ENCODE measurements at regions not wholly inside any gene's neighbourhood (a gene's known extent, or its start where the extent isn't known, plus 50 kb on each side); places are given as distances from the start of the nearest gene placed in this dataset.
"Not testable (repeated sequence)": the region's sequence is repeated elsewhere in the genome, so short reads cannot be mapped to it uniquely, and the experiment has no call there.

GRCh38 chr1:30099587-30100523 is 623.5 kb downstream of the MATN1 start:
- Histone ChIP-seq H3K9ac (ENCODE audit: insufficient read depth in 1 of 2, low read length in 2 of 2) (no peak overlapping the region), H3K4me3 (no peak overlapping the region), H3K27me3 (ENCODE audit: control insufficient read depth in 3 of 3, insufficient read depth in 3 of 3, low read length in 2 of 3) (peaks cover 0 to 19% (median 0%) of the 10 kb centered on the region in 3 donors), H3K9me3 (ENCODE audit: control insufficient read depth in 4 of 4, insufficient read depth in 3 of 4, low read length in 3 of 4) (no peaks in the 10 kb centered on the region), H3K36me3 (ENCODE audit: control insufficient read depth in 4 of 4, insufficient read depth in 4 of 4, low read length in 4 of 4) (no peaks in the 10 kb centered on the region), H3K4me1 (ENCODE audit: control insufficient read depth in 5 of 5, insufficient read depth in 5 of 5, low read length in 5 of 5) (no peaks in the 10 kb centered on the region), H3K27ac (ENCODE audit: low read depth in 1 of 2, low read length in 1 of 2) (no peak overlapping the region)
- WGBS, 2 donors: 72 to 75% methylated on average over 24 of the region's 24 CpGs
- DNase-seq (no peak), ATAC-seq (ENCODE audit: insufficient read depth, low FRiP score) (no peak)
- TF ChIP-seq, protein P1, sequence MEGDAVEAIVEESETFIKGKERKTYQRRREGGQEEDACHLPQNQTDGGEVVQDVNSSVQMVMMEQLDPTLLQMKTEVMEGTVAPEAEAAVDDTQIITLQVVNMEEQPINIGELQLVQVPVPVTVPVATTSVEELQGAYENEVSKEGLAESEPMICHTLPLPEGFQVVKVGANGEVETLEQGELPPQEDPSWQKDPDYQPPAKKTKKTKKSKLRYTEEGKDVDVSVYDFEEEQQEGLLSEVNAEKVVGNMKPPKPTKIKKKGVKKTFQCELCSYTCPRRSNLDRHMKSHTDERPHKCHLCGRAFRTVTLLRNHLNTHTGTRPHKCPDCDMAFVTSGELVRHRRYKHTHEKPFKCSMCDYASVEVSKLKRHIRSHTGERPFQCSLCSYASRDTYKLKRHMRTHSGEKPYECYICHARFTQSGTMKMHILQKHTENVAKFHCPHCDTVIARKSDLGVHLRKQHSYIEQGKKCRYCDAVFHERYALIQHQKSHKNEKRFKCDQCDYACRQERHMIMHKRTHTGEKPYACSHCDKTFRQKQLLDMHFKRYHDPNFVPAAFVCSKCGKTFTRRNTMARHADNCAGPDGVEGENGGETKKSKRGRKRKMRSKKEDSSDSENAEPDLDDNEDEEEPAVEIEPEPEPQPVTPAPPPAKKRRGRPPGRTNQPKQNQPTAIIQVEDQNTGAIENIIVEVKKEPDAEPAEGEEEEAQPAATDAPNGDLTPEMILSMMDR (IDR thresholded peaks at IDR 0.05; ENCODE audit: control extremely low read depth, extremely low read depth): no peak

GRCh38 chr1:30097851-30098250 is 625.5 kb downstream of the MATN1 start:
- not testable (repeated sequence) for H3K27me3 ChIP-seq (ENCODE audit: control insufficient read depth in 3 of 3, insufficient read depth in 3 of 3, low read length in 2 of 3); DNase-seq; H3K27ac ChIP-seq (ENCODE audit: low read depth in 1 of 2, low read length in 1 of 2); H3K36me3 ChIP-seq (ENCODE audit: control insufficient read depth in 4 of 4, insufficient read depth in 4 of 4, low read length in 4 of 4); ATAC-seq (ENCODE audit: insufficient read depth, low FRiP score); H3K4me3 ChIP-seq; H3K9ac ChIP-seq (ENCODE audit: insufficient read depth in 1 of 2, low read length in 2 of 2); H3K4me1 ChIP-seq (ENCODE audit: control insufficient read depth in 5 of 5, insufficient read depth in 5 of 5, low read length in 5 of 5)
- WGBS, 2 donors: 83 to 85% methylated on average over 3 of the region's 3 CpGs
- H3K9me3 ChIP-seq (ENCODE audit: control insufficient read depth in 4 of 4, insufficient read depth in 3 of 4, low read length in 3 of 4): peaks cover 0 to 13% (median 0%) of the 10 kb centered on the region in 4 donors

- no peaks in the 10 kb centered on the region for H3K36me3 ChIP-seq (ENCODE audit: control insufficient read depth in 4 of 4, insufficient read depth in 4 of 4, low read length in 4 of 4)
- no peak overlapping the region for H3K9ac ChIP-seq (ENCODE audit: insufficient read depth in 1 of 2, low read length in 2 of 2)
- peaks cover 0 to 4% (median 0%) of the 10 kb centered on the region in 3 donors for H3K27me3 ChIP-seq (ENCODE audit: control insufficient read depth in 3 of 3, insufficient read depth in 3 of 3, low read length in 2 of 3)
- no peak overlapping the region for H3K4me3 ChIP-seq
- 90 to 95% methylated on average over 9 of the region's 9 CpGs for WGBS, 2 donors
- no peaks in the 10 kb centered on the region for H3K4me1 ChIP-seq (ENCODE audit: control insufficient read depth in 5 of 5, insufficient read depth in 5 of 5, low read length in 5 of 5)
- TF ChIP-seq, protein P1 (IDR thresholded peaks at IDR 0.05; ENCODE audit: control extremely low read depth, extremely low read depth): no peak
- ATAC-seq (ENCODE audit: insufficient read depth, low FRiP score) (no peak), DNase-seq (no peak)
- peaks cover 0 to 32% (median 4%) of the 10 kb centered on the region in 4 donors for H3K9me3 ChIP-seq (ENCODE audit: control insufficient read depth in 4 of 4, insufficient read depth in 3 of 4, low read length in 3 of 4)
- no peak overlapping the region for H3K27ac ChIP-seq (ENCODE audit: low read depth in 1 of 2, low read length in 1 of 2)
These were observed 627.8 kb downstream of the MATN1 start for GRCh38 chr1:30095451-30096025.

- DNase-seq (no peak), ATAC-seq (ENCODE audit: insufficient read depth, low FRiP score) (no peak)
- Histone ChIP-seq H3K9ac (ENCODE audit: insufficient read depth in 1 of 2, low read length in 2 of 2) (no peak overlapping the region), H3K27me3 (ENCODE audit: control insufficient read depth in 3 of 3, insufficient read depth in 3 of 3, low read length in 2 of 3) (peaks cover 0 to 4% (median 0%) of the 10 kb centered on the region in 3 donors), H3K36me3 (ENCODE audit: control insufficient read depth in 4 of 4, insufficient read depth in 4 of 4, low read length in 4 of 4) (no peaks in the 10 kb centered on the region), H3K27ac (ENCODE audit: low read depth in 1 of 2, low read length in 1 of 2) (no peak overlapping the region), H3K4me1 (ENCODE audit: control insufficient read depth in 5 of 5, insufficient read depth in 5 of 5, low read length in 5 of 5) (no peaks in the 10 kb centered on the region), H3K9me3 (ENCODE audit: control insufficient read depth in 4 of 4, insufficient read depth in 3 of 4, low read length in 3 of 4) (peaks cover 0 to 32% (median 4%) of the 10 kb centered on the region in 4 donors), H3K4me3 (no peak overlapping the region)
- TF ChIP-seq, protein P1 (IDR thresholded peaks at IDR 0.05; ENCODE audit: control extremely low read depth, extremely low read depth): no peak
- 93 to 94% methylated on average over 4 of the region's 4 CpGs for WGBS, 2 donors
These were observed 628.3 kb downstream of the MATN1 start for GRCh38 chr1:30095051-30095450.
